T47D (cell line): ENCODE measurements at regions not wholly inside any gene's neighbourhood (a gene's known extent, or its start where the extent isn't known, plus 50 kb on each side); places are given as distances from the start of the nearest gene placed in this dataset.

Experiments
- DNase-seq, 2 experiments: peaks; one replicate each; pipeline versions ENCODE4 v3.0.0 to v3.0.0-alpha.2; 2011 to 2012; ENCODE audit warnings: low read depth in 1 of 2, low spot score in 1 of 2
- JUND ChIP-seq: IDR thresholded peaks from 2 replicates; pipeline ENCODE4 v1.6.1; 2012; ENCODE audit warnings: low read depth
- in situ Hi-C: cut with HindIII; loops from 2 replicates; pipeline ENCODE4 v1.10.0; 2016; ENCODE audit warnings: low sequenced_read_pairs, low pct_unique_long_range_greater_than_20kb

GRCh38 chr7:52107355-52107754, 790.7 kb upstream of the COBL start:
- no peak for DNase-seq
- no peak for TF ChIP-seq JUND
- in situ Hi-C loops, result no loop called here

- in situ Hi-C loops, result no loop called here
- no peak for TF ChIP-seq JUND
- no peak for DNase-seq
Observed at GRCh38 chr7:52095861-52096260, 779.3 kb upstream of the COBL start.

GRCh38 chr7:52091996-52092395, 775.4 kb upstream of the COBL start:
- in situ Hi-C loops, result no loop called here
- DNase-seq, result no peak
- TF ChIP-seq JUND, result no peak

- DNase-seq, result no peak
- no peak for TF ChIP-seq JUND
- in situ Hi-C loops, result no loop called here
Observed at GRCh38 chr7:52091101-52091500, 774.5 kb upstream of the COBL start.

GRCh38 chr7:52088008-52088901, 771.6 kb upstream of the COBL start:
- in situ Hi-C loops, result no loop called here
- no peak for DNase-seq

GRCh38 chr7:52085610-52086009, 769.0 kb upstream of the COBL start:
- DNase-seq, result no peak
- in situ Hi-C loops, result no loop called here

More at GRCh38 chr7:52088008-52088901, 771.6 kb upstream of the COBL start:
- TF ChIP-seq JUND, result no peak

GRCh38 chr7:52080493-52080892, 763.9 kb upstream of the COBL start:
- DNase-seq, result no peak
- TF ChIP-seq JUND, result no peak
- in situ Hi-C loops, result no loop called here

More at GRCh38 chr7:52085610-52086009, 769.0 kb upstream of the COBL start:
- TF ChIP-seq JUND, result no peak

- TF ChIP-seq JUND, result no peak
- in situ Hi-C loops, result no loop called here
Observed at GRCh38 chr7:52079726-52080125, 763.1 kb upstream of the COBL start.

GRCh38 chr7:52077571-52077970, 761.0 kb upstream of the COBL start:
- in situ Hi-C loops, result no loop called here
- no peak for DNase-seq
- TF ChIP-seq JUND, result no peak

More at GRCh38 chr7:52079726-52080125, 763.1 kb upstream of the COBL start:
- no peak for DNase-seq

- TF ChIP-seq JUND, result no peak
- in situ Hi-C loops, result no loop called here
- no peak for DNase-seq
Observed at GRCh38 chr7:52074912-52075311, 758.3 kb upstream of the COBL start.

GRCh38 chr7:52074071-52074470, 757.5 kb upstream of the COBL start:
- in situ Hi-C loops, result no loop called here
- no peak for TF ChIP-seq JUND
- no peak for DNase-seq

- TF ChIP-seq JUND, result no peak
- in situ Hi-C loops, result no loop called here
- DNase-seq, result no peak
Observed at GRCh38 chr7:52071744-52072143, 755.1 kb upstream of the COBL start.

GRCh38 chr7:52064493-52064892, 747.9 kb upstream of the COBL start:
- DNase-seq, result no peak
- TF ChIP-seq JUND, result no peak

More at GRCh38 chr7:52064493-52064892, 747.9 kb upstream of the COBL start:
- in situ Hi-C loops, result no loop called here
